Mesothelial cell of epicardium (in vitro differentiated cells): ENCODE measurements at regions not wholly inside any gene's neighbourhood (a gene's known extent, or its start where the extent isn't known, plus 50 kb on each side); places are given as distances from the start of the nearest gene placed in this dataset.
"Not testable (repeated sequence)": the region's sequence is repeated elsewhere in the genome, so short reads cannot be mapped to it uniquely, and the experiment has no call there.

Source experiments
- DNase-seq, 2 experiments: peaks; one replicate each; pipeline ENCODE4 v3.0.0; 2021; ENCODE audit warnings: low spot score in 2 of 2; ENCODE audit not compliant: unreplicated experiment in 2 of 2
- H3K27ac Mint-ChIP-seq: 2 replicates; pipeline ENCODE4 v1.8.0; 2021; ENCODE audit warnings: mixed read lengths
- H3K27me3 Mint-ChIP-seq: 2 replicates; pipeline ENCODE4 v1.8.0; 2021; ENCODE audit warnings: low read depth, mixed read lengths
- H3K36me3 Mint-ChIP-seq: 2 replicates; pipeline ENCODE4 v1.8.0; 2021; ENCODE audit warnings: mixed read lengths
- H3K4me1 Mint-ChIP-seq: 2 replicates; pipeline ENCODE4 v1.8.0; 2021; ENCODE audit warnings: mixed read lengths
- H3K4me3 Mint-ChIP-seq: 2 replicates; pipeline ENCODE4 v1.8.0; 2021; ENCODE audit warnings: mild to moderate bottlenecking, moderate library complexity, mixed read lengths
- H3K9me3 Mint-ChIP-seq: 2 replicates; pipeline ENCODE4 v1.8.0; 2021; ENCODE audit warnings: mixed read lengths
- CTCF ChIP-seq: fragments of 200-600 bp; sonication (generic); IDR thresholded peaks from one replicate; pipeline ENCODE4 v1.5.0; 2021; ENCODE audit warnings: antibody characterized with exemption; ENCODE audit not compliant: unreplicated experiment

GRCh38 chr5:163869581-163869980, 364.2 kb downstream of the MAT2B start:
- H3K27me3 Mint-ChIP-seq: no peaks in the 10 kb centered on the region
- no peak overlapping the region for H3K27ac Mint-ChIP-seq
- no peak for DNase-seq
- H3K36me3 Mint-ChIP-seq: no peaks in the 10 kb centered on the region
- H3K4me3 Mint-ChIP-seq: no peak overlapping the region
- TF ChIP-seq CTCF: no peak
- no peaks in the 10 kb centered on the region for H3K9me3 Mint-ChIP-seq
- H3K4me1 Mint-ChIP-seq: peaks cover 33% of the 10 kb centered on the region

- no peak for TF ChIP-seq CTCF
- Mint-ChIP-seq H3K4me3 (no peak overlapping the region), H3K27me3 (no peaks in the 10 kb centered on the region), H3K4me1 (peaks cover 33% of the 10 kb centered on the region), H3K36me3 (no peaks in the 10 kb centered on the region), H3K27ac (no peak overlapping the region), H3K9me3 (no peaks in the 10 kb centered on the region)
- no peak for DNase-seq
Observed at GRCh38 chr5:163870441-163870840, 365.0 kb downstream of the MAT2B start.

- Mint-ChIP-seq H3K9me3 (peaks cover 4% of the 10 kb centered on the region), H3K4me3 (no peak overlapping the region), H3K27ac (no peak overlapping the region), H3K27me3 (no peaks in the 10 kb centered on the region), H3K4me1 (peaks cover 10% of the 10 kb centered on the region), H3K36me3 (no peaks in the 10 kb centered on the region)
- no peak for TF ChIP-seq CTCF
- no peak for DNase-seq
Observed at GRCh38 chr5:163874431-163874830, 369.0 kb downstream of the MAT2B start.

- not testable (repeated sequence) for H3K27me3 Mint-ChIP-seq, H3K9me3 Mint-ChIP-seq, DNase-seq, H3K27ac Mint-ChIP-seq, H3K4me3 Mint-ChIP-seq, H3K36me3 Mint-ChIP-seq
- peaks cover 12% of the 10 kb centered on the region for H3K4me1 Mint-ChIP-seq
Observed at GRCh38 chr5:163874912-163875311, 369.5 kb downstream of the MAT2B start.

- peaks cover 20% of the 10 kb centered on the region for H3K4me1 Mint-ChIP-seq
- no peak for TF ChIP-seq CTCF
- H3K27me3 Mint-ChIP-seq: no peaks in the 10 kb centered on the region
- H3K27ac Mint-ChIP-seq: no peak overlapping the region
- H3K9me3 Mint-ChIP-seq: peaks cover 8% of the 10 kb centered on the region
- no peak overlapping the region for H3K4me3 Mint-ChIP-seq
- H3K36me3 Mint-ChIP-seq: no peaks in the 10 kb centered on the region
- no peak for DNase-seq
Observed at GRCh38 chr5:163877865-163878264, 372.4 kb downstream of the MAT2B start.

- no peaks in the 10 kb centered on the region for H3K27me3 Mint-ChIP-seq
- DNase-seq: no peak
- no peak overlapping the region for H3K27ac Mint-ChIP-seq
- peaks cover 8% of the 10 kb centered on the region for H3K9me3 Mint-ChIP-seq
- H3K36me3 Mint-ChIP-seq: no peaks in the 10 kb centered on the region
- H3K4me3 Mint-ChIP-seq: no peak overlapping the region
- peaks cover 20% of the 10 kb centered on the region for H3K4me1 Mint-ChIP-seq
- TF ChIP-seq CTCF: no peak
Observed at GRCh38 chr5:163878490-163878889, 373.1 kb downstream of the MAT2B start.
